Fibroblast of lung (primary cell): ENCODE measurements at regions not wholly inside any gene's neighbourhood (a gene's known extent, or its start where the extent isn't known, plus 50 kb on each side); places are given as distances from the start of the nearest gene placed in this dataset.

Experiments
- EZH2 ChIP-seq: IDR thresholded peaks from 2 replicates; pipeline ENCODE4 v1.5.1; 2012; ENCODE audit warnings: low read length, control low read depth, mild to moderate bottlenecking; ENCODE audit errors: missing control alignments
- TF ChIP-seq, protein P1 (sequence below), 2 donors: IDR thresholded peaks in 1 of 2; conservative IDR thresholded peaks in 1 of 2; 1 replicate in 1 of 2; 2 replicates in 1 of 2; pipeline ENCODE4 v1.5.1; 2011 to 2012; ENCODE audit warnings: low read length in 2 of 2, control low read depth in 1 of 2, inconsistent platforms in 1 of 2, low read depth in 1 of 2, mild to moderate bottlenecking in 1 of 2

DNA sequence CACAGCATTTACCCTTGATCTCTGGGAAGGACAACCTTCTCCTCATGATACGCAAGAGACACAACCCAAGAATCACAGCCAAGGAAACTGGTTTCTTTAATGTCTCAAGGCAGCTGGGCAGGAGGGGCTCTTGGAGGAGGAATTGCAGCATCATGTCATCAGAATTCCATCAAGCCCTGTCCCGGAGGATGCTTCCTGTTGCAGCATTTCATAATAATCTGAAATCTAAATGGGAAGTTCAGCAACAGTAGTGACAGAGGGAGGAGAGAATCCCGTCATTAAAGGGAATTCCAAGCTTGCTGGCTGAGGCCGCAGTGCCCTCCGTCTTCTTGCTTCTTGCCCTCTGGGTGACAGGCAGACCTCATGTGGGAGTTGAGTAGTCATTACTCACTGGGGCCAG, 192.7 kb downstream of the TENT4A start:
- TF ChIP-seq, protein P1, sequence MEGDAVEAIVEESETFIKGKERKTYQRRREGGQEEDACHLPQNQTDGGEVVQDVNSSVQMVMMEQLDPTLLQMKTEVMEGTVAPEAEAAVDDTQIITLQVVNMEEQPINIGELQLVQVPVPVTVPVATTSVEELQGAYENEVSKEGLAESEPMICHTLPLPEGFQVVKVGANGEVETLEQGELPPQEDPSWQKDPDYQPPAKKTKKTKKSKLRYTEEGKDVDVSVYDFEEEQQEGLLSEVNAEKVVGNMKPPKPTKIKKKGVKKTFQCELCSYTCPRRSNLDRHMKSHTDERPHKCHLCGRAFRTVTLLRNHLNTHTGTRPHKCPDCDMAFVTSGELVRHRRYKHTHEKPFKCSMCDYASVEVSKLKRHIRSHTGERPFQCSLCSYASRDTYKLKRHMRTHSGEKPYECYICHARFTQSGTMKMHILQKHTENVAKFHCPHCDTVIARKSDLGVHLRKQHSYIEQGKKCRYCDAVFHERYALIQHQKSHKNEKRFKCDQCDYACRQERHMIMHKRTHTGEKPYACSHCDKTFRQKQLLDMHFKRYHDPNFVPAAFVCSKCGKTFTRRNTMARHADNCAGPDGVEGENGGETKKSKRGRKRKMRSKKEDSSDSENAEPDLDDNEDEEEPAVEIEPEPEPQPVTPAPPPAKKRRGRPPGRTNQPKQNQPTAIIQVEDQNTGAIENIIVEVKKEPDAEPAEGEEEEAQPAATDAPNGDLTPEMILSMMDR (conservative IDR thresholded peaks at IDR 0.05 in 1 of 2, IDR thresholded peaks at IDR 0.05 in 1 of 2; ENCODE audit: low read depth in 1 of 2, low read length in 2 of 2), result no peak
- TF ChIP-seq EZH2, result no peak
